GM18867 (cell line): ENCODE measurements at regions not wholly inside any gene's neighbourhood (a gene's known extent, or its start where the extent isn't known, plus 50 kb on each side); places are given as distances from the start of the nearest gene placed in this dataset.
"Not testable (repeated sequence)": the region's sequence is repeated elsewhere in the genome, so short reads cannot be mapped to it uniquely, and the experiment has no call there.

Experiments used
- ATAC-seq: cut with Tn5 transposase; IDR thresholded peaks from one replicate; pipeline ENCODE4 v1.9.1; 2021; ENCODE audit warnings: mild to moderate bottlenecking, moderate library complexity; ENCODE audit not compliant: unreplicated experiment

DNA sequence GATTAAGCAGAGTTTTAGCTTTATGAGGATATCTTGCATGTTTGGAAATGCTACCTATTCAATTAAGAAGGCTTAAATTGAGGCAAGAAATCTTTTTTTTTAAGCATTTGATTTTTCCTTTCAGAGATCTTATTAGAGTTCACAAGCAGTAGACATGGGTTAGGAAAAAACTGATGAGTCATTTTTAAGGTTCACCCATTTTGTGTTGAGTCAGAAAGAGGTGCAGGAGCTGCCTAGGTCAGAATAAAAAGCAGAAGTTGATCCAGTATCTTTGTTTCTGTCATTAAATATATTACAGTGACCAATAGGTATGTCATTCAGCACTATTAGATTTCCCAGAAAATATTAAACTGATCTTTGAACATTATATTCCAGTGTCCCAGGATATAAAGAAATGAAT, 306.8 kb downstream of the LMBRD1 start:
- no peak for ATAC-seq

DNA sequence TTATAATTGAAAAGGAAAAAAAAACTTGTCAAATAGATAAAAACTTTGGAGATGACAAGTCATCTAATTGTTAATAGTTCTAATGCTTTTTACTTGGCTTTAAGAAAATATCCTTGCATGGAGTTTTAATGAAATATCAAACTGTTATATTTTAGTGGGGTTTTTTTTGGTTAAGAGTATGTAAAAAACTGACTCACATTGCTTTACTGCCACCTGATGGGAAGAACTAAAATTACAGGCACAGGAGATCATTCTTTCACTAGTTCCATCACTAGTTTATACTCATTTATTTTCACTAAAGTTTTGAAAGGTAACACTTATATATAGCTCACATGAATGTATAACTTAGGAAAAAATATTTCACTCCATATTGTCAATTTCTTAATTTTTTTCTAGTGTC, 309.1 kb downstream of the LMBRD1 start:
- ATAC-seq = no peak

DNA sequence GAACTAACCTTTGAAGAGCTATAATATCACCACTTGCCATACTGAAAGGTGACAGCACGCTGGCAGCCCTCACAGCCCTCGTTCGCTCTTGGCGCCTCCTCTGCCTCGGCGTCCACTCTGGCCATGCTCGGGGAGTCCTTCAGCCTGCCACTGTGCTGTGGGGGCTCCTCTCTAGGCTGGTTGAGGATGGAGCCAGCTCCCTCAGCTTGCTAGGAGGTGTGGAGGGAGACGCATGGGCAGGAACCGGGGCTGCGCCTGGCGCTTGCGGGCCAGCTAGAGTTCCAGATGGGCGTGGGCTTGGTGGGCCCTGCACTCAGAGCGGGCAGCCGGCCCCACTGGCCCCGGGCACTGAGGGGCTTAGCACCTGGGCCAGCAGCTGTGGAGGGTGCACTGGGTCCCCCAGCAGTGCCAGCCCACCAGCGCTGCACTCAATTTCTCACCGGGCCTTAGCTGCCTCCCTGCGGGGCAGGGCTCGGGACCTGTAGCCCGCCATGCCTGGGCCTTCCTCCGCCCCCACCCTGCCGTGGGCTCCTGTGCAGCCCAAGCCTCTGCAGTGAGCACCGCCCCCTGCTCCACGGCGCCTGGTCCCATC, 329.7 kb downstream of the LMBRD1 start:
- no peak for ATAC-seq

DNA sequence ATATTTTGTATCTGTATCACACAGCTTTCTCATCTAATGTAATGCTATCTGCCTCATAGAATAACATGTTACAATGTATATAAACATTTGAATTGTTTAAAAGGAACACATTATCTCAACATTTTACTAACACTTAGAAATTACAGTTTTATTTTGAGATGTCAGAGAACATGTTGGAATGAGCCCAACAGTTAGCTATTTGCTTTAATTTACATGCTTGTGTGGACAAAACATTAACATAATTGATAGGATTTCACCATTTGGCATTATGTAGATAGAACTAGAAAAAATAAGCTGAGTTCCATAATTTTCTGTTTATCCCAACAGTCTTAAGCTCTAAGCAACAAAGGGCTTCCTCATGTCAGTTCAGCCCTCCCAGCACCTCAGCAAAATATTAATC, 330.9 kb downstream of the LMBRD1 start:
- no peak for ATAC-seq

DNA sequence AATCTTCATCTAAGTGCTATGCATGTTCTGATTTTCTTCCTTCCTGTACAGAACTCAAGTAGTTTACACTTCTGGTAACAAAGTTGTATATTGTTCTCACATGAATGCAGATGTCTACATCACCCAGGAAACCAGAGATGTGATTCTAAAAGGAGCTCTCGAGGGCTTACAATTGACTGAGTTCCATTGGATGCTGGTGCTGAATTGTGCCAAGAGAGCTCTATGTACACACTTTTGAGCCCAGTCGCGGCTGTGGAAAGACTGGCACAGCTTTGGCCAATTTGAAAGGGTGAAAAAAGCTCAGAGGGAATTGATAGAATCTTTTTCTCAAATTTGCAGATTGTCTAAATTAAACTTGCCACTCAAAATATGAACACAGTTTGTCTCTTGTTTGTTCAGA, 340.7 kb downstream of the LMBRD1 start:
- ATAC-seq = no peak

DNA sequence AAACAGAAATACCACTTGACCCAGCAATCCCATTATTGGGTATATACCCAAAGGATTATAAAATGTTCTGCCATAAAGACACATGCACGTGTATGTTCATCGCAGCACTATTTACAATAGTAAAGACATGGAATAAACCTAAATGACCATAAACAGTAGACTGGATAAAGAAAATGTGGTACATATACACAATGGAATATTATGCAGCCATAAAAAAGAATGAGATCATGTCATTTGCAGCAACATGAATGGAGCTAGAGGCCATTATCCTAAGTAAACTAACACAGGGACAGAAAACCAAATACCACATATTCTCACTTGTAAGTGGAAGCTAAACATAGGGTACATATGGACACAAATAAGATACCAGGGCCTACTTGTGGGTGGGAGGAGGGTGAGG, 342.2 kb downstream of the LMBRD1 start:
- not testable (repeated sequence) for ATAC-seq

DNA sequence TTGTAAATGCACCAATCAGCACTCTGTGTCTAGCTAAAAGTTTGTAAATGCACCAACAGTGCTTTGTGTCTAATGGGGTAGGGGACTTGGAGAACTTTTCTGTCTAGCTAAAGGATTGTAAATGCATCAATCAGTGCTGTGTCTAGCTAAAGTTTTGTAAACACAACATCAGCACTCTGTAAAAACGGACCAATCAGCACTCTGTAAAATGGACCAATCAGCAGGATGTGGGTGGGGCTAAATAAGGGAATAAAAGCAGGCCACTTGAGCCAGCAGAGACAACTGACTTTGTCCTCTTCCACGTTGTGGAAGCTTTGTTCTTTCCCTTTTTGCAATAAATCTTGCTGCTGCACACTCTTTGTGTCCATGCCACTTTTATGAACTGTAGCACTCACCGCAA, 346.3 kb downstream of the LMBRD1 start:
- not testable (repeated sequence) for ATAC-seq

DNA sequence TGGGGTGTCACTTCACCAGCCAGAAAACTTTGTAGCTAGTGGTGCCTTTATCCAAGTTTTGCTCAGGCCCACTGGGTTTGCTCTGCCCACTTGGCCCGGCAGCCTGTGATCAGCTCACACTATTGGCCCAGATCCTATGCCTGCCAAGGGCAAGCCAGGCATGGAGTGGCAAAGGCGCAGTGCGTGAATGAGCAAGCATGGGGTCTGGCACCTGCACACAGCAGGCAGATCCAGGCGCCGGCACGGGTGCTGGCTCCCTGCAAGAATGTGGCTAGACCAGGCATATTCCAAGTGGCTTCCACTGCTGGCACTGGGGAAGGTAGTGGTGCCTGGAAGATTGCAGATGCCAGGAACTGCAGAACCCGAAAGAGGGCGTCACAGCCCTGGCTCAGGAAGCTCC, 346.9 kb downstream of the LMBRD1 start:
- no peak for ATAC-seq
